GM12878 (cell line): ENCODE measurements at regions not wholly inside any gene's neighbourhood (a gene's known extent, or its start where the extent isn't known, plus 50 kb on each side); places are given as distances from the start of the nearest gene placed in this dataset.

ENCODE experiments used
- ATAC-seq: fragments of 200-7000 bp; cut with Tn5 transposase; 3 replicates; pipeline ENCODE4 v1.9.1; 2020; ENCODE audit warnings: mild to moderate bottlenecking, moderate library complexity
- BruUV-seq: library from RNA; stranded (reverse); fragments of 400-500 nt; replicated peaks from 2 replicates; lab custom pipeline; 2021; lab: Mats Ljungman, UMichigan
- CTCF ChIA-PET: fragments of 300-600 bp; sonication (Branson Sonifier 250); formaldehyde crosslinking; extraction: SDS; loops from one replicate; lab custom pipeline; 2021; ENCODE audit warnings: inconsistent platforms; lab: Yijun Ruan, JAX
- POLR2A ChIA-PET: fragments of 350-600 bp; formaldehyde crosslinking; extraction: SDS; loops from one replicate; lab custom pipeline; 2021; ENCODE audit warnings: inconsistent platforms; lab: Charles Lee
- RAD21 ChIA-PET: fragments of 300-600 bp; sonication (Branson Sonifier 250); formaldehyde crosslinking; loops from one replicate; lab custom pipeline; 2023; ENCODE audit warnings: antibody characterized with exemption; ENCODE audit not compliant: unreplicated experiment; lab: Charles Lee
- SMC1A ChIA-PET: fragments of 300-600 bp; sonication (Branson Sonifier 250); formaldehyde crosslinking; loops from one replicate; lab custom pipeline; 2023; ENCODE audit not compliant: unreplicated experiment, uncharacterized antibody; lab: Charles Lee
- DNase-seq: peaks from one replicate; pipeline ENCODE4 v3.0.0-alpha.2; 2011; ENCODE audit warnings: low read depth, low spot score
- FAIRE-seq: peaks from 3 replicates; lab custom pipeline; 2011; peaks lifted over from hg19 to GRCh38; lab: Jason Lieb, UNC
- H2AFZ ChIP-seq: 2 replicates; pipeline ENCODE4 v1.6.0; 2011; ENCODE audit warnings: low read depth, low read length, control low read depth; ENCODE audit not compliant: control insufficient read depth
- H3K27ac ChIP-seq: 2 replicates; pipeline ENCODE4 v1.5.1; 2011; ENCODE audit warnings: control low read depth; ENCODE audit not compliant: control insufficient read depth, insufficient read depth
- H3K27me3 ChIP-seq, 2 experiments: replicated peaks in 1 of 2; 2 replicates each; pipeline versions ENCODE4 v1.6.0 to v1.6.1; 2011; ENCODE audit warnings: low read length in 1 of 2; ENCODE audit not compliant: control insufficient read depth in 2 of 2, insufficient read depth in 2 of 2
- H3K36me3 ChIP-seq, 2 experiments: 2 replicates each; pipeline ENCODE4 v1.5.1; 2011; ENCODE audit warnings: low read length in 1 of 2; ENCODE audit not compliant: control insufficient read depth in 2 of 2, insufficient read depth in 2 of 2
- H3K4me1 ChIP-seq: 2 replicates; pipeline ENCODE4 v1.6.1; 2011; ENCODE audit warnings: mild to moderate bottlenecking, low read length, moderate library complexity, mixed read lengths; ENCODE audit not compliant: control insufficient read depth, insufficient read depth
- H3K4me2 ChIP-seq: 2 replicates; pipeline ENCODE4 v1.6.0; 2011; ENCODE audit warnings: control low read depth; ENCODE audit not compliant: control insufficient read depth, insufficient read depth
- H3K4me3 ChIP-seq: fragments of 200-600 bp; sonication (generic); 2 replicates; pipeline ENCODE4 v1.5.1; 2016
- H3K79me2 ChIP-seq: 2 replicates; pipeline ENCODE4 v1.6.0; 2011; ENCODE audit warnings: low read length; ENCODE audit not compliant: control insufficient read depth, insufficient read depth
- H3K9ac ChIP-seq: 2 replicates; pipeline ENCODE4 v1.8.0; 2011; ENCODE audit warnings: low read length, control low read depth, mixed read lengths; ENCODE audit not compliant: control insufficient read depth, insufficient read depth
- H3K9me3 ChIP-seq: replicated peaks from 3 replicates; pipeline ENCODE4 v1.5.1; 2011; ENCODE audit warnings: mild to moderate bottlenecking, low read length; ENCODE audit not compliant: control insufficient read depth, insufficient read depth
- H4K20me1 ChIP-seq: 2 replicates; pipeline ENCODE4 v1.6.0; 2011; ENCODE audit not compliant: control insufficient read depth, insufficient read depth
- BHLHE40 ChIP-seq, 2 experiments: fragments of 450-650 bp in 1 of 2; IDR thresholded peaks; 2 replicates each; pipeline ENCODE4 v1.6.1; 2011 to 2017; ENCODE audit warnings: low read depth in 2 of 2, borderline replicate concordance in 1 of 2, improper control_type of control experiment in 1 of 2, low read length in 1 of 2, mild to moderate bottlenecking in 1 of 2
- BMI1 ChIP-seq: fragments of 450-650 bp; IDR thresholded peaks from 2 replicates; pipeline ENCODE4 v1.6.1; 2016; ENCODE audit warnings: mild to moderate bottlenecking, moderate library complexity, borderline replicate concordance
- HDGF ChIP-seq: fragments of 450-650 bp; IDR thresholded peaks from 2 replicates; pipeline ENCODE4 v1.6.1; 2016; ENCODE audit warnings: antibody characterized with exemption
- HSF1 ChIP-seq: fragments of 150-350 bp; IDR thresholded peaks from 2 replicates; pipeline ENCODE4 v1.6.1; 2014; ENCODE audit warnings: mild to moderate bottlenecking, low read depth, low read length
- IKZF1 ChIP-seq: fragments of 450-650 bp; conservative IDR thresholded peaks from 2 replicates; pipeline ENCODE4 v1.6.1; 2017; ENCODE audit warnings: antibody characterized with exemption, mild to moderate bottlenecking
- LARP7 ChIP-seq: fragments of 450-650 bp; IDR thresholded peaks from 2 replicates; pipeline ENCODE4 v1.6.1; 2017; ENCODE audit warnings: mild to moderate bottlenecking
- MEF2B ChIP-seq: fragments of 450-650 bp; IDR thresholded peaks from 2 replicates; pipeline ENCODE4 v1.6.1; 2018; ENCODE audit warnings: mild to moderate bottlenecking, moderate library complexity; ENCODE audit not compliant: partially characterized antibody, poor library complexity, severe bottlenecking
- RAD21 ChIP-seq: IDR thresholded peaks from 2 replicates; pipeline ENCODE4 v1.6.1; 2011; ENCODE audit warnings: mild to moderate bottlenecking, low read depth, low read length, moderate library complexity; ENCODE audit not compliant: insufficient read depth
- RAD51 ChIP-seq: fragments of 450-650 bp; IDR thresholded peaks from 2 replicates; pipeline ENCODE4 v1.6.1; 2016; ENCODE audit warnings: moderate library complexity, mild to moderate bottlenecking, inconsistent platforms
- SREBF2 ChIP-seq: IDR thresholded peaks from 2 replicates; pipeline ENCODE4 v1.6.1; 2012; ENCODE audit warnings: mild to moderate bottlenecking, low read length
- TBL1XR1 ChIP-seq: IDR thresholded peaks from 2 replicates; pipeline ENCODE4 v1.6.1; 2012; ENCODE audit warnings: low read depth, low read length, improper control_type of control experiment
- TCF7 ChIP-seq: IDR thresholded peaks from 2 replicates; pipeline ENCODE4 v1.6.1; 2014; ENCODE audit warnings: antibody characterized with exemption, borderline replicate concordance
- YBX1 ChIP-seq: fragments of 450-650 bp; IDR thresholded peaks from 2 replicates; pipeline ENCODE4 v1.6.1; 2016; ENCODE audit warnings: antibody characterized with exemption
- ZNF217 ChIP-seq: fragments of 450-650 bp; IDR thresholded peaks from 2 replicates; pipeline ENCODE4 v1.6.1; 2017; ENCODE audit warnings: antibody characterized with exemption, mild to moderate bottlenecking
- WGBS: methylation state at CpG from one replicate; pipeline ENCODE4 v1.1.6; 2016; ENCODE audit warnings: low lambda C conversion rate; ENCODE audit not compliant: insufficient replicate concordance, insufficient coverage; ENCODE audit errors: missing lambda C conversion rate; 5-methylcytosine and 5-hydroxymethylcytosine counted together
- in situ Hi-C: fragments of 300-500 bp; cut with MboI; formaldehyde crosslinking; loops from 9 replicates; pipeline ENCODE4 v1.14.3; 2018; ENCODE audit warnings: mixed read lengths
- intact Hi-C: fragments of 100-400 bp; cut with micrococcal nuclease; formaldehyde crosslinking; loops from one replicate; pipeline ENCODE4 v1.14.2; 2022; ENCODE audit not compliant: unreplicated experiment
- TF ChIP-seq, protein P1 (sequence below): fragments of 450-650 bp; IDR thresholded peaks from 2 replicates; pipeline ENCODE4 v1.6.1; 2016; ENCODE audit warnings: mild to moderate bottlenecking, moderate library complexity, borderline replicate concordance
- TF ChIP-seq, protein P2 (sequence below): IDR thresholded peaks from 2 replicates; pipeline ENCODE4 v1.6.1; 2012; ENCODE audit warnings: low read depth, low read length, improper control_type of control experiment
- TF ChIP-seq, protein P3 (sequence below): IDR thresholded peaks from 2 replicates; pipeline ENCODE4 v1.6.1; 2011; ENCODE audit warnings: borderline replicate concordance, low read depth, mild to moderate bottlenecking, moderate library complexity, mixed read lengths, low read length; ENCODE audit not compliant: insufficient read depth; ENCODE audit errors: extremely low read length

- TF ChIP-seq YBX1: no peak
- no peak for TF ChIP-seq SREBF2
- TF ChIP-seq IKZF1: no peak
- TF ChIP-seq TBL1XR1: no peak
- no peak for TF ChIP-seq RAD51
- no peak for TF ChIP-seq RAD21
- no peak for TF ChIP-seq TCF7
- no peak for TF ChIP-seq BHLHE40 (IDR thresholded peaks at IDR 0.05; ENCODE audit: borderline replicate concordance in 1 of 2, low read depth in 2 of 2, low read length in 1 of 2)
- TF ChIP-seq, protein P1, sequence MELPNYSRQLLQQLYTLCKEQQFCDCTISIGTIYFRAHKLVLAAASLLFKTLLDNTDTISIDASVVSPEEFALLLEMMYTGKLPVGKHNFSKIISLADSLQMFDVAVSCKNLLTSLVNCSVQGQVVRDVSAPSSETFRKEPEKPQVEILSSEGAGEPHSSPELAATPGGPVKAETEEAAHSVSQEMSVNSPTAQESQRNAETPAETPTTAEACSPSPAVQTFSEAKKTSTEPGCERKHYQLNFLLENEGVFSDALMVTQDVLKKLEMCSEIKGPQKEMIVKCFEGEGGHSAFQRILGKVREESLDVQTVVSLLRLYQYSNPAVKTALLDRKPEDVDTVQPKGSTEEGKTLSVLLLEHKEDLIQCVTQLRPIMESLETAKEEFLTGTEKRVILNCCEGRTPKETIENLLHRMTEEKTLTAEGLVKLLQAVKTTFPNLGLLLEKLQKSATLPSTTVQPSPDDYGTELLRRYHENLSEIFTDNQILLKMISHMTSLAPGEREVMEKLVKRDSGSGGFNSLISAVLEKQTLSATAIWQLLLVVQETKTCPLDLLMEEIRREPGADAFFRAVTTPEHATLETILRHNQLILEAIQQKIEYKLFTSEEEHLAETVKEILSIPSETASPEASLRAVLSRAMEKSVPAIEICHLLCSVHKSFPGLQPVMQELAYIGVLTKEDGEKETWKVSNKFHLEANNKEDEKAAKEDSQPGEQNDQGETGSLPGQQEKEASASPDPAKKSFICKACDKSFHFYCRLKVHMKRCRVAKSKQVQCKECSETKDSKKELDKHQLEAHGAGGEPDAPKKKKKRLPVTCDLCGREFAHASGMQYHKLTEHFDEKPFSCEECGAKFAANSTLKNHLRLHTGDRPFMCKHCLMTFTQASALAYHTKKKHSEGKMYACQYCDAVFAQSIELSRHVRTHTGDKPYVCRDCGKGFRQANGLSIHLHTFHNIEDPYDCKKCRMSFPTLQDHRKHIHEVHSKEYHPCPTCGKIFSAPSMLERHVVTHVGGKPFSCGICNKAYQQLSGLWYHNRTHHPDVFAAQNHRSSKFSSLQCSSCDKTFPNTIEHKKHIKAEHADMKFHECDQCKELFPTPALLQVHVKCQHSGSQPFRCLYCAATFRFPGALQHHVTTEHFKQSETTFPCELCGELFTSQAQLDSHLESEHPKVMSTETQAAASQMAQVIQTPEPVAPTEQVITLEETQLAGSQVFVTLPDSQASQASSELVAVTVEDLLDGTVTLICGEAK: no peak
Observed at GRCh38 chr22:48556222-48556621, 1271.5 kb downstream of the BRD1 start (continued).

DNA sequence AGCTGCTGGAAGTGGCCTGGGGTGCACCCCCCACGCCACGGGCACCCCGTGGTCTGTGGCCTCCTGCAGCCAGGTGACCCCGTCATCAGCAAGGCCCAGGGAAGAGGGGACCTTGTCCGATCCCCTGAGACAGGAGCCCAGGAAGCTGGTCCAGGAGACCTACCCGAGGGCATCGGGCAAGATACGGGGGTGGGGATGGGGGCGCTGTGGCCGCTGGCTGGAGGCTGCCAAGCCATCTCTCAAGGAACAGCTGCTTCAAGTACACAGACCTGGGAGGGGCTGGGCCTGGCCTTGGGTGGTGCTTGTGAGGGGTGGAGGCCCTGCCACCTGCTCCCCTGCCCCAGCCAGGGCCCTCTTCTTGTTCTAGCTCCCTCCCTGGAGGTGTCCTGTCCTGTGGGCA, 1272.1 kb downstream of the BRD1 start:
- no peak for FAIRE-seq
- H3K9me3 ChIP-seq: peaks cover 2% of the 10 kb centered on the region; the same call in 1 of the 3 replicates
- ChIA-PET RAD21 (no interaction called here), POLR2A (no interaction called here), SMC1A (no interaction called here), CTCF (no interaction called here)
- no peak overlapping the region for H3K4me3 ChIP-seq
- no peak overlapping the region for H2AFZ ChIP-seq
- H3K27me3 ChIP-seq: no peaks in the 10 kb centered on the region
- 42% methylated on average over 10 of the region's 10 CpGs for WGBS
- no peak for TF ChIP-seq LARP7
- TF ChIP-seq, protein P2, sequence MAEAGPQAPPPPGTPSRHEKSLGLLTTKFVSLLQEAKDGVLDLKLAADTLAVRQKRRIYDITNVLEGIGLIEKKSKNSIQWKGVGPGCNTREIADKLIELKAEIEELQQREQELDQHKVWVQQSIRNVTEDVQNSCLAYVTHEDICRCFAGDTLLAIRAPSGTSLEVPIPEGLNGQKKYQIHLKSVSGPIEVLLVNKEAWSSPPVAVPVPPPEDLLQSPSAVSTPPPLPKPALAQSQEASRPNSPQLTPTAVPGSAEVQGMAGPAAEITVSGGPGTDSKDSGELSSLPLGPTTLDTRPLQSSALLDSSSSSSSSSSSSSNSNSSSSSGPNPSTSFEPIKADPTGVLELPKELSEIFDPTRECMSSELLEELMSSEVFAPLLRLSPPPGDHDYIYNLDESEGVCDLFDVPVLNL: no peak
- TF ChIP-seq BMI1: no peak
- TF ChIP-seq MEF2B: no peak
- TF ChIP-seq, protein P3, sequence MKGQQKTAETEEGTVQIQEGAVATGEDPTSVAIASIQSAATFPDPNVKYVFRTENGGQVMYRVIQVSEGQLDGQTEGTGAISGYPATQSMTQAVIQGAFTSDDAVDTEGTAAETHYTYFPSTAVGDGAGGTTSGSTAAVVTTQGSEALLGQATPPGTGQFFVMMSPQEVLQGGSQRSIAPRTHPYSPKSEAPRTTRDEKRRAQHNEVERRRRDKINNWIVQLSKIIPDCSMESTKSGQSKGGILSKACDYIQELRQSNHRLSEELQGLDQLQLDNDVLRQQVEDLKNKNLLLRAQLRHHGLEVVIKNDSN: no peak
- no peak for TF ChIP-seq HDGF
- TF ChIP-seq HSF1: no peak
- TF ChIP-seq ZNF217: no peak
- H4K20me1 ChIP-seq: no peaks in the 10 kb centered on the region
- H3K4me1 ChIP-seq: no peaks in the 10 kb centered on the region
- H3K9ac ChIP-seq: no peak overlapping the region
- in situ Hi-C loops (no loop called here), intact Hi-C loops (no loop called here)
- ATAC-seq: no peak
- no peak for DNase-seq
- no peaks in the 10 kb centered on the region for H3K36me3 ChIP-seq
- H3K79me2 ChIP-seq: no peaks in the 10 kb centered on the region
- no peak overlapping the region for H3K4me2 ChIP-seq
- H3K27ac ChIP-seq: no peak overlapping the region
- BruUV-seq: no TSS peak
